Dedifferentiated amniotic fluid mesenchymal stem cell (primary cell): ENCODE measurements at regions not wholly inside any gene's neighbourhood (a gene's known extent, or its start where the extent isn't known, plus 50 kb on each side); places are given as distances from the start of the nearest gene placed in this dataset.
"Not testable (repeated sequence)": the region's sequence is repeated elsewhere in the genome, so short reads cannot be mapped to it uniquely, and the experiment has no call there.

ENCODE experiments used
- DNase-seq: peaks from one replicate; pipeline ENCODE4 v3.0.0-alpha.2; 2016; ENCODE audit errors: extremely low spot score

GRCh38 chr2:163086940-163087339 is 248.4 kb upstream of the KCNH7 start:
- no peak for DNase-seq

GRCh38 chr2:163085366-163086024 is 246.9 kb upstream of the KCNH7 start:
- DNase-seq: not testable (repeated sequence)

GRCh38 chr2:163081754-163082153 is 243.2 kb upstream of the KCNH7 start:
- no peak for DNase-seq

GRCh38 chr2:163077241-163077640 is 238.7 kb upstream of the KCNH7 start:
- DNase-seq: no peak

DNA sequence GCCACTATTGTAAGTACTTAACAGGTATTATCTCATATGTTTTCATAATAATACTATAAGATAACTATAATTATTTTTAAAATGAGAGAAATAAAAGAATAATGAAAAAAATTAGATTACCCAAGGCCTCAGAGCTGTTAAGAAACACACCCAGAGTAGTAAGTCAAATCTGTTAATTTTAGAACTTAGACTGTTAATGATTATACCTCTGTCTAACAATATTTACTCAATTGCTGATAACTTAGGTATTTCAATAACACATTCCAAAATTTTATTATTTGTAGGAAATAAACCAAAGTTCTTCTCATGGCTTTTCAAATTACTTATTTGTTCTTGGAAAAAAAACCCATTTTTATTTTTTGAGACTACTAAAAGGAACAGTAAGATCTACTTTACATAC is 227.5 kb upstream of the KCNH7 start:
- DNase-seq: no peak

DNA sequence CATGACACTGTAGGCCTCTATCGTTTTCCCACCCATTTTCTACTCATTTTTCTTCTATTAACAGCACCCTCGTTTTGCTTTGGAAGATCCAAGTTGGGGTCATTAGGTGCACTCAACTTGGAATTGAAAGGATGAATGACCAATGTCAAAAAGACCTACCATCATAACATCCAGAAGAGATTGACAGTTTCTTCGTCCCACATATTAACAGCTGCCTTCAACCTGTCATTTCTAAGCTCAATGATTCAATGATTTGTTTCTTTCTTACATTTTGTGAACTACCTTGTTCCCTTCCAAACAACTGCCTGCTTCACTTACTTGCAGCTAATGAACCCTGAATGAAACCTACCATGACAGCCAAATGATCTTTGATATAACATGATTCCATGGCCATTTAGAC is 224.0 kb upstream of the KCNH7 start:
- DNase-seq: no peak

DNA sequence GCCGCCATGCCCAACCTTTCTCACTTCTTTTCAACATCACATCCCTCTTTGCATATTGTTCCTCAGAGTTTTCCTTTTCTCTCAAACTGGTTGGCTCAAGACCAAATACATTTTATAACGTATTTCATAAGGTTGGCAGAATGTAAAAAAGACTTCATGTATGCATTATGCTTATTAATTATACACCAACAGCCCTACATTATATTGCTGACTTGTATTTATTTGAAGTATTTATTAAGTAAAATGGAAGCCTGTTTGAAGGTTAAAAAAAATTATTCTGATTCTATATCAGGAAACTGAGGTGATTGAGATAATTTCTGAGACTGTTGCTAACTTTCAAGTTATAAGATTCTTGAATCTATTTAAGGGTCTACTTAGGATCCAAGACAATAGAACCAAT is 208.0 kb upstream of the KCNH7 start:
- no peak for DNase-seq

DNA sequence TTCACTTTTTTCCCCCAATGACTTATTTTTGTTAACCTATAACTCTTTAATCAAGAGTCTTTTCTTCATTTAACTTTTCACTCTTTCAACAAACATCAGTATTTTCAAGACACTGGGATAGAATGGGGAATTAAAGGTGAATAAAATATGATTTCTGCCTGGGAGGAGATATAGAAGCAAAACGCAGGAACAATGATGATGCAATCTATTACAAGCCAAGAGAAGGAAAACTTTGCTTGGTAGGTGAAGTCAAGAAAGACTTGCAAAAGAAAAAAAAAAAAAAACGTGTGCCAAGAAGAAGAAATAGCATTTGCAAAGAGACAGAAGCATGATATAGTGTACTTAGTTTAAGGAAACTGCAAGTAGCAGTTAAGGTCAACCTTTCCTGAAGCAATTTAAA is 207.3 kb upstream of the KCNH7 start:
- no peak for DNase-seq

DNA sequence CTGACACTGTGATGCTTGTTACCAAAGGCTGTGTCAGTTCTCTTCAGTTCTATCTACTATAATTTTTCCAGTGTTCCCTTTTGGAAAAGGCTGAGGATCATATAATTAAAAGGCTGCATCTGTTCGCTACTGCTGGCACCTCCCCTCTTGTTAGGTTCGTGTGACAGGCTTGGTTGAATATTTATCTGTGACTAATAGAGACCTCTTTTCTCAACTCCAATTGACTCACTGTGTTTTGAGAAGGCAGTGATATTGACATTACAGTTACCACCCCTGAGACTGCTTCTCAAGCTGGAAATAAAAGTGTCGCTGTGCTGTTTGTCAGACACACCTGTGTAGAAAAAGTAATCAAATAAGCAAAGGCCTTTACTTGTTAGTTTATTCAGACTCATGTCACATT is 205.5 kb upstream of the KCNH7 start:
- DNase-seq: no peak

DNA sequence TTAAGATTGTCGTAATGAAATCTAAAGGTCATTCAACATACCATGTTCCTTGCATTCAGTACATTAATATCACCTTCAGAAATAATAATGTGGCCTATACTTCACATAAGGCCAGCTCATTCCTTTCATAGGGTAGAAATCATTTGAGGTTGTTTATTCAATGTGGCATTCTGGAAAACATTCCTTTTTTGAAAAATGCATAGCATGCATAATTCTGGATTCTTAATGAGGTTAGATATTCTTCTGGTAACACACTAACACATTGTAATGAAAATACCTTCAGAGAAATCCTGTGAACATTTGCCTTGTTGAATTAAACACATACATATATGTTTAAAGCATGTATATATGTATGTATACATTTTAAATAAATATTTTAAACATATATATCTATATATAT is 204.6 kb upstream of the KCNH7 start:
- DNase-seq: no peak

DNA sequence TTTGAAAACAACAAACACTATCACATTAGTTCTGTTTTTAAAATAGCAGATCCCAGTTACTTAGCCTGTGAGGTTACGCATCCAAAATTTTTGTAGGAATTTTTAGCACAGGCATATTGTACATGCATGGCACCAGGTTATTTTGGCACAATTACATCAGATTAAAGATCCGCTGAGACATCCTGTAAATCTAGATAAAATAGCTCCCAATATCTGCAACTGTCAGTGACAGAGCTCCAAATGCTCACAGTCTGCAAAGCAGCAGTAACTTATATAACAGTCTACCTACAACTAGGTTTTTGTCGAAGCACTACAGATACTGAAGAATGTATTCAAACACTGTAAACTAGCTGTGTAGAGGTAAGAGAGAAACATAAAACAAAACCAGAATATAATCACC is 200.7 kb upstream of the KCNH7 start:
- DNase-seq: no peak

DNA sequence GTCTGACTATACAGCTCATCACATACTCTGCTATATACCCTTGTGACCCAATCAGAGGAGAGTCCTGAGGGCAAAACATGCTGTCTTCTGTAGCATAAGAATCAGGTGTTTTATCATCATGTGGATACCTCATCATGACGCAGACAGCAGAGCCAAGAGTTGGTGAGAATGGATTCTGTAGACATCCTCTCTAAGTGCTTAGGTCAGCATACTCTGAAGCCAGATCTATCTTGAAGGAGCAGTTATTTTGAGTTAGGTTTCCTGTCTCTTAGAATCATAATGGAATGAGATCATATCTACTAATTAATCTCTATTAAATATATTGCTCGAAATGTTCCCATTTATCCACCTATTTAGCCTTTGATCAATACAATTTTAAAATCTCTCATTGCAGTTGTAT is 190.2 kb upstream of the KCNH7 start:
- DNase-seq: no peak

DNA sequence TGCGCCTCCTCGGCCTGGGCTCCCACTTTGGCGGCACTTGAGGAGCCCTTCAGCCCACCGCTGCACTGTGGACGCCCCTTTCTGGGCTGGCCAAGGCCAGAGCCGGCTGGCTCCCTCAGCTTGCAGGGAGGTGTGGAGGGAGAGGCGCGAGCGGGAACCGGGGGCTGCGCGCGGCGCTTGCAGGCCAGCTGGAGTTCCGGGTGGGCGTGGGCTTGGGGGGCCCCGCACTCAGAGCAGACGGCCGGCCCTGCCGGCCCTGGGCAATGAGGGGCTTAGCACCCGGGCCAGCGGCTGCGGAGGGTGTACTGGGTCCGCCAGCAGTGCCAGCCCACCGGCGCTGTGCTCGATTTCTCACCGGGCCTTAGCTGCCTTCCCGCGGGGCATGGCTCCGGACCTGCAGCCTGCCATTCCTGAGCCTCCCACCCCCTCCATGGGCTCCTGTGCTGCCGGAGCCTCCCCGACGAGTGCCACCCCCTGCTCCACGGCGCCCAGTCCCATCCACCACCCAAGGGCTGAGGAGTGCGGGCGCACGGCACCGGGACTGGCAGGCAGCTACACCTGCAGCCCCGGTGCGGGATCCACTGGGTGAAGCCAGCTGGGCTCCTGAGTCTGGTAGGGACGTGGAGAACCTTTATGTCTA is 187.7 kb upstream of the KCNH7 start:
- DNase-seq: not testable (repeated sequence)

GRCh38 chr2:163016882-163017281 is 178.3 kb upstream of the KCNH7 start:
- not testable (repeated sequence) for DNase-seq

DNA sequence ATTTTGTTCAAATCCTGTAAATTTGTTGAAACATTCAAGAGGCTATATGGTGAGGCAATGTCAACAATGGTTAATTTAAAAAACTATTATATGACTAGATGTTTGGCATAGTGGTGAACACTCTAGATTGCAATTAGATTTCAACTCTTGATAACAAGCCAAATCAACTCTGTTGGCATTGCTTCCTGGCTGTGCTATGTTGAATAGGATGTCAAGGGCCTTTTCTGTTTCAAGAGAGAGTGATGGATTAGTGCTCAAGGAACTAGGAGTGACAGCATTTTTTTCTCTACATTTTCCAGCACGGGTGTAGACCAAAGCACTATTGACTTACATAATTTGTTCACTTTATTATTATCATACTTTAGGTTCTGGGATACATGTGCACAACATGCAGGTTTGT is 172.4 kb upstream of the KCNH7 start:
- DNase-seq: no peak

GRCh38 chr2:163008642-163009041 is 170.1 kb upstream of the KCNH7 start:
- DNase-seq: no peak

DNA sequence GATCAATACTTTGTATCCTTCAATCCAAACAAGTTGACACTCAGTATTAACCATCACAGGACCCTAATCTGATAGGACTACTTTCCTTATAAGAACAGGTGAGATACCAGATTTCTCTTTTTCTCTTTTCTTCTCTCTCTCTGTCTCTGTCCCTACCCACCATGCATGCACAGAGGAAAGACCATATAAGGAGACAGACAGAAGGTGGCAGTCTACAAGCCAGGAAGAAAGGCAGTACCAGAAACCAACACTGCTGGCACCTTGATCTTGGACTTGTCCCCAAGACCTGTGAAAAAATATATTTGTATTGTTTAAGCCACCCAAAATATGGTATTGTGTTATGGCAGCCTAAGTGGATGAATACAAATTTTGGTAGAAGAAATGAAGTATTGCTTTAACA is 156.2 kb upstream of the KCNH7 start:
- no peak for DNase-seq

DNA sequence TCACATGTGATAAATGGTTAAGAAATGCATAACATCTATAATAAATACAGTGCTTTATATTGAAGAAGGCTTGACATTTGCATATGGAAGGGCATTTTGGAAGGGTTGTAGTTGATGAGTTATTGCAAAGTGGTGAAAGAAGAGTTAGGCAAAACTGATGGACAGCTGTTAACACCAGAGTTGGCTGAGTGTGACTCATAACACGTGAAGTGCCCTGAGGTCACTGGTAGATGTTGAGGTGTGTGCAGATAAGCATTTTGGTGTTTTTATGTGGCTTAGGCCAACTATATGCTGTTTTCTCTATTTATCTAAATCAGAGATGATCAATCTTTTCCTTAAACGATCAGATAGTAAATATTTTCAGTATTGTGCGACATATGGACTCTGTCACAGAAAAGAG is 154.3 kb upstream of the KCNH7 start:
- DNase-seq: no peak

- no peak for DNase-seq
These were observed 150.9 kb upstream of the KCNH7 start for GRCh38 chr2:162989507-162989906.

- DNase-seq: no peak
These were observed 136.2 kb upstream of the KCNH7 start for GRCh38 chr2:162974771-162975170.

GRCh38 chr2:162972383-162972782 is 133.8 kb upstream of the KCNH7 start:
- DNase-seq: no peak

DNA sequence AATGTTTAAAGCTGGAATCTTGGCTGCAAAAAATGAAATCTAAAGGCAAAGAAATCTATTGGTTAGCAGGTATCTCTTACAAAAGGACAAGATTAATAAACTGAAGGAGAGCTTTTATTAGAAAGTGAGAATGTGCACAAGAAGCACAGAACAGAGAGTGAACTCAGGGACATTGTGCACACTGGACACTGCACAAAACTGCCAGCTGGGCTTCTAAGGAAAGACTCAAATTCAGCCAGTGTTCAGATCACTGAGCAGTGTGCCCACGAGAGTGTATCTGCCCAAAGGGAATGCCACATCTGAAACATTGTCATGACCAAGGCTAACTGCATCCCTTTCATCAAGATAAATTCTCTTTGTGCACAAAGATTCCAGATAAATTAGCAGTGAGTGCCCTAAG is 129.7 kb upstream of the KCNH7 start:
- DNase-seq: no peak

DNA sequence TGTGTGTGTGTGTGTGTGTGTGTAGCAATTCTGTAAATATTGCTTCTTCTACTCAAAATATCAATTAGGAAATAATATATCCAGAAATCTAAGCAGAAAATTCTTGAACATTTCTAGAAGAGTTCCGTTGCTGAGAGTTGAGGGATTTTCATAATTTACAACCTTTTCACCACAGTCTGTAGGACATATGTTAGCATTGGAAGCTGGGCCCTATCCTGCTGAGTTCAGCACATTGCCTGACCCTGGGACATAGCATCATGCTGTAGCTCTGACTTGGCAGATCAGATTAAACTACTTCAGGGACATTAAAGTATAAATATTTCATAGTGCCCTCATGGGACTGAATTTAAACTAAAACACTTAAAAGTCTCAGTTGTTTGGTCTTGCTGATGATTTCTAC is 129.2 kb upstream of the KCNH7 start:
- DNase-seq: no peak

GRCh38 chr2:162967147-162967546 is 128.6 kb upstream of the KCNH7 start:
- no peak for DNase-seq
